Fibroblast of lung (primary cell): ENCODE measurements at regions not wholly inside any gene's neighbourhood (a gene's known extent, or its start where the extent isn't known, plus 50 kb on each side); places are given as distances from the start of the nearest gene placed in this dataset.

Experiments used
- CTCF ChIP-seq, 2 donors: IDR thresholded peaks in 1 of 2; conservative IDR thresholded peaks in 1 of 2; 1 replicate in 1 of 2; 2 replicates in 1 of 2; pipeline ENCODE4 v1.5.1; 2011 to 2012; ENCODE audit warnings: low read length in 2 of 2, control low read depth in 1 of 2, inconsistent platforms in 1 of 2, low read depth in 1 of 2, mild to moderate bottlenecking in 1 of 2
- EZH2 ChIP-seq: IDR thresholded peaks from 2 replicates; pipeline ENCODE4 v1.5.1; 2012; ENCODE audit warnings: low read length, control low read depth, mild to moderate bottlenecking; ENCODE audit errors: missing control alignments

GRCh38 chr12:24071842-24072241, 122.4 kb upstream of the SOX5 start:
- TF ChIP-seq CTCF (conservative IDR thresholded peaks at IDR 0.05 in 1 of 2, IDR thresholded peaks at IDR 0.05 in 1 of 2; ENCODE audit: low read depth in 1 of 2, low read length in 2 of 2) (no peak), EZH2 (no peak)
